Endothelial cell of umbilical vein (primary cell): ENCODE measurements at regions not wholly inside any gene's neighbourhood (a gene's known extent, or its start where the extent isn't known, plus 50 kb on each side); places are given as distances from the start of the nearest gene placed in this dataset.

ENCODE experiments used
- BruUV-seq: library from RNA; stranded (reverse); fragments of 400-500 nt; replicated peaks from 2 replicates; lab custom pipeline; 2021; lab: Mats Ljungman, UMichigan
- CTCF ChIA-PET: fragments of 300-600, 350-600 bp; sonication (Branson Sonifier 250); formaldehyde crosslinking; loops from one replicate; lab custom pipeline; 2021; ENCODE audit warnings: antibody characterized with exemption, inconsistent platforms; lab: Charles Lee
- POLR2A ChIA-PET: fragments of 300-600, 350-600 bp; sonication (Branson Sonifier 250); formaldehyde crosslinking; loops from one replicate; lab custom pipeline; 2021; ENCODE audit warnings: antibody characterized with exemption, inconsistent platforms; lab: Charles Lee
- DNase-seq: peaks from one replicate; pipeline ENCODE4 v3.0.0-alpha.2; 2011; ENCODE audit warnings: low read depth, low spot score
- FAIRE-seq: peaks from 2 replicates; lab custom pipeline; 2011; peaks lifted over from hg19 to GRCh38; lab: Jason Lieb, UNC
- H2AFZ ChIP-seq: 2 replicates; pipeline ENCODE4 v1.6.0; 2012; ENCODE audit warnings: low read depth, low read length, control low read depth, inconsistent platforms
- H3K27ac ChIP-seq: 2 replicates; pipeline ENCODE4 v1.5.1; 2011; ENCODE audit warnings: low read depth, mild to moderate bottlenecking, control low read depth, low read length, moderate library complexity; ENCODE audit not compliant: insufficient read depth
- H3K27me3 ChIP-seq, 2 experiments: 2 replicates each; pipeline versions ENCODE4 v1.6.0 to v1.6.1; 2011; ENCODE audit warnings: low read length in 2 of 2, mixed read lengths in 1 of 2; ENCODE audit not compliant: control insufficient read depth in 2 of 2, insufficient read depth in 2 of 2
- H3K36me3 ChIP-seq, 2 experiments: 2 replicates in 1 of 2; 3 replicates in 1 of 2; pipeline ENCODE4 v1.5.1; 2011; ENCODE audit warnings: low read length in 2 of 2, mild to moderate bottlenecking in 1 of 2, moderate library complexity in 1 of 2; ENCODE audit not compliant: control insufficient read depth in 2 of 2, insufficient read depth in 2 of 2; ENCODE audit errors: extremely low read depth in 1 of 2
- H3K4me1 ChIP-seq: 3 replicates; pipeline ENCODE4 v1.5.1; 2011; ENCODE audit warnings: mild to moderate bottlenecking, low read length; ENCODE audit not compliant: control insufficient read depth, insufficient read depth; ENCODE audit errors: extremely low read depth
- H3K4me2 ChIP-seq: 2 replicates; pipeline ENCODE4 v1.6.1; 2011; ENCODE audit warnings: low read length, control low read depth, mixed read lengths; ENCODE audit not compliant: insufficient read depth
- H3K4me3 ChIP-seq, 3 experiments: fragments of 200-600 bp in 1 of 3; sonication (generic), shearing (Covaris generic) in 1 of 3; replicated peaks in 1 of 3; 2 replicates each; pipeline ENCODE4 v1.5.1; 2011 to 2016; ENCODE audit warnings: control low read depth in 3 of 3, low read length in 3 of 3, mild to moderate bottlenecking in 2 of 3, inconsistent platforms in 1 of 3, low read depth in 1 of 3, moderate library complexity in 1 of 3; ENCODE audit not compliant: insufficient read depth in 1 of 3
- H3K79me2 ChIP-seq: 2 replicates; pipeline ENCODE4 v1.6.0; 2012; ENCODE audit warnings: low read length, inconsistent platforms; ENCODE audit not compliant: control insufficient read depth, insufficient read depth
- H3K9ac ChIP-seq: replicated peaks from 2 replicates; pipeline ENCODE3; 2011; ENCODE audit warnings: low read length, control low read depth; ENCODE audit not compliant: insufficient read depth; ENCODE audit errors: extremely low read depth
- H3K9me1 ChIP-seq: replicated peaks from 3 replicates; pipeline ENCODE4 v1.6.0; 2011; ENCODE audit warnings: mild to moderate bottlenecking, low read length; ENCODE audit not compliant: control insufficient read depth, insufficient read depth; ENCODE audit errors: extremely low read depth
- H3K9me3 ChIP-seq: replicated peaks from 2 replicates; pipeline ENCODE4 v1.5.1; 2012; ENCODE audit warnings: low read length, inconsistent platforms; ENCODE audit not compliant: control insufficient read depth, insufficient read depth
- H4K20me1 ChIP-seq: replicated peaks from 2 replicates; pipeline ENCODE3; 2011; ENCODE audit warnings: mild to moderate bottlenecking, low read length; ENCODE audit not compliant: control insufficient read depth, insufficient read depth; ENCODE audit errors: extremely low read depth
- CTCF ChIP-seq, 2 donors: IDR thresholded peaks; 1 replicate in 1 of 2; 2 replicates in 1 of 2; pipeline ENCODE4 v1.5.1; 2011; ENCODE audit warnings: low read length in 2 of 2, mild to moderate bottlenecking in 2 of 2, moderate library complexity in 2 of 2, control low read depth in 1 of 2, inconsistent platforms in 1 of 2, low read depth in 1 of 2; ENCODE audit not compliant: insufficient read depth in 1 of 2; ENCODE audit errors: extremely low read depth in 1 of 2
- EZH2 ChIP-seq: IDR thresholded peaks from 2 replicates; pipeline ENCODE4 v1.6.1; 2012; ENCODE audit warnings: borderline replicate concordance, low read depth, mild to moderate bottlenecking, moderate library complexity, low read length, inconsistent platforms; ENCODE audit not compliant: severe bottlenecking
- FOS ChIP-seq: IDR thresholded peaks from 2 replicates; pipeline ENCODE4 v1.6.1; 2011; ENCODE audit warnings: mild to moderate bottlenecking, low read length, moderate library complexity, borderline replicate concordance; ENCODE audit not compliant: insufficient read depth
- GATA2 ChIP-seq: IDR thresholded peaks from 2 replicates; pipeline ENCODE4 v1.7.0; 2011; ENCODE audit warnings: low read depth, mild to moderate bottlenecking, moderate library complexity, mixed read lengths, low read length; ENCODE audit not compliant: insufficient read length, insufficient read depth
- JUN ChIP-seq: IDR thresholded peaks from 2 replicates; pipeline ENCODE4 v1.6.1; 2011; ENCODE audit warnings: borderline replicate concordance, low read depth; ENCODE audit not compliant: insufficient read length, insufficient read depth
- MAX ChIP-seq: IDR thresholded peaks from 2 replicates; pipeline ENCODE4 v1.6.1; 2011; ENCODE audit not compliant: insufficient read depth, insufficient read length
- MYC ChIP-seq: IDR thresholded peaks from one replicate; pipeline ENCODE4 v1.6.1; 2011; ENCODE audit warnings: mild to moderate bottlenecking, low read depth, low read length
- POLR2A ChIP-seq: IDR thresholded peaks from 2 replicates; pipeline ENCODE4 v1.6.1; 2012; ENCODE audit warnings: low read depth, mild to moderate bottlenecking, control low read depth, low read length
- POLR2AphosphoS5 ChIP-seq: IDR thresholded peaks from 2 replicates; pipeline ENCODE4 v1.6.1; 2012; ENCODE audit warnings: low read depth, mild to moderate bottlenecking, control low read depth, low read length, moderate library complexity; ENCODE audit not compliant: insufficient read depth
- dilution Hi-C: fragments of 300-500 bp; cut with MboI; formaldehyde crosslinking; loops from one replicate; pipeline ENCODE4 v1.15.0; 2019; ENCODE audit warnings: low sequenced_read_pairs; ENCODE audit not compliant: extremely low pct_ligation_motif_present
- intact Hi-C: fragments of 100-400 bp; cut with micrococcal nuclease; formaldehyde crosslinking; loops from one replicate; pipeline ENCODE4 v1.10.0; 2022

GRCh38 chr10:44157574-44157973 is 227.3 kb downstream of the CXCL12 start:
- Histone ChIP-seq H3K79me2 (no peaks in the 10 kb centered on the region), H3K36me3 (no peaks in the 10 kb centered on the region), H3K4me3 (no peak overlapping the region), H2AFZ (no peak overlapping the region), H3K27ac (no peak overlapping the region), H3K9me1 (no peaks in the 10 kb centered on the region), H3K9me3 (peaks cover 2% of the 10 kb centered on the region), H3K4me2 (no peak overlapping the region), H3K4me1 (no peaks in the 10 kb centered on the region), H3K9ac (no peak overlapping the region), H4K20me1 (no peaks in the 10 kb centered on the region), H3K27me3 (no peaks in the 10 kb centered on the region)
- intact Hi-C loops (no loop called here), dilution Hi-C loops (no loop called here)
- ChIA-PET POLR2A (no interaction called here), CTCF (no interaction called here)
- no peak for FAIRE-seq
- TF ChIP-seq MYC (no peak), EZH2 (no peak), FOS (no peak), MAX (no peak)
- DNase-seq = no peak
- no TSS peak for BruUV-seq

GRCh38 chr10:44154956-44155355 is 229.9 kb downstream of the CXCL12 start:
- CTCF ChIA-PET = interaction anchor here (0.6 kb wide), 1 partner anchor 55 kb away, joined by 3 read pairs; no protein-coding TSS in a partner anchor
- BruUV-seq = no TSS peak
- FAIRE-seq = no peak

More at GRCh38 chr10:44154956-44155355, 229.9 kb downstream of the CXCL12 start:
- H4K20me1 ChIP-seq = no peaks in the 10 kb centered on the region
- DNase-seq = no peak
- intact Hi-C loops (no loop called here), dilution Hi-C loops (no loop called here)
- POLR2A ChIA-PET = no interaction called here
- H3K9me3 ChIP-seq = peaks cover 2% of the 10 kb centered on the region
- no peak overlapping the region for H3K4me2 ChIP-seq
- no peaks in the 10 kb centered on the region for H3K4me1 ChIP-seq
- no peak overlapping the region for H3K9ac ChIP-seq
- no peaks in the 10 kb centered on the region for H3K27me3 ChIP-seq
- no peaks in the 10 kb centered on the region for H3K9me1 ChIP-seq
- no peak overlapping the region for H3K27ac ChIP-seq
- H2AFZ ChIP-seq = no peak overlapping the region
- TF ChIP-seq POLR2AphosphoS5 (no peak), EZH2 (no peak), JUN (no peak), GATA2 (no peak), POLR2A (no peak), MAX (no peak), MYC (no peak), FOS (no peak), CTCF (IDR thresholded peaks at IDR 0.05; ENCODE audit: extremely low read depth in 1 of 2, insufficient read depth in 1 of 2, low read depth in 1 of 2, low read length in 2 of 2) (no peak)
- no peak overlapping the region for H3K4me3 ChIP-seq
- H3K79me2 ChIP-seq = no peaks in the 10 kb centered on the region
- H3K36me3 ChIP-seq = no peaks in the 10 kb centered on the region
